Immature natural killer cell (primary cell): ENCODE measurements at regions not wholly inside any gene's neighbourhood (a gene's known extent, or its start where the extent isn't known, plus 50 kb on each side); places are given as distances from the start of the nearest gene placed in this dataset.

Experiments used
- DNase-seq, 3 donors: peaks; one replicate each; pipeline ENCODE4 v3.0.0; 2022; ENCODE audit warnings: mixed read lengths in 1 of 3
- H3K27ac Mint-ChIP-seq, 6 donors: one replicate each; pipeline ENCODE4 v1.8.0; 2020; ENCODE audit warnings: mixed read lengths in 6 of 6, mild to moderate bottlenecking in 5 of 6, inconsistent platforms in 4 of 6, moderate library complexity in 3 of 6
- H3K27me3 Mint-ChIP-seq, 3 donors: one replicate each; pipeline ENCODE4 v1.8.0; 2020 to 2021; ENCODE audit warnings: low read depth in 3 of 3, mild to moderate bottlenecking in 3 of 3, mixed read lengths in 3 of 3, moderate library complexity in 3 of 3, inconsistent platforms in 1 of 3
- H3K36me3 Mint-ChIP-seq, 3 donors: one replicate each; pipeline ENCODE4 v1.8.0; 2020; ENCODE audit warnings: mixed read lengths in 3 of 3, inconsistent platforms in 2 of 3, mild to moderate bottlenecking in 2 of 3
- H3K4me1 Mint-ChIP-seq, 2 donors: one replicate each; pipeline ENCODE4 v1.8.0; 2020; ENCODE audit warnings: inconsistent platforms in 2 of 2, mild to moderate bottlenecking in 2 of 2, mixed read lengths in 2 of 2, moderate library complexity in 1 of 2
- H3K4me3 Mint-ChIP-seq, 5 donors: one replicate each; pipeline ENCODE4 v1.8.0; 2020; ENCODE audit warnings: mild to moderate bottlenecking in 5 of 5, mixed read lengths in 5 of 5, inconsistent platforms in 3 of 5, moderate library complexity in 3 of 5
- H3K9me3 Mint-ChIP-seq, 6 donors: one replicate each; pipeline ENCODE4 v1.8.0; 2020; ENCODE audit warnings: mild to moderate bottlenecking in 6 of 6, mixed read lengths in 6 of 6, inconsistent platforms in 4 of 6, moderate library complexity in 3 of 6

- H3K4me1 Mint-ChIP-seq: no peaks in the 10 kb centered on the region
- no peaks in the 10 kb centered on the region for H3K27me3 Mint-ChIP-seq
- H3K27ac Mint-ChIP-seq: no peak overlapping the region
- H3K4me3 Mint-ChIP-seq: no peak overlapping the region
- DNase-seq: no peak
- H3K9me3 Mint-ChIP-seq: peaks cover 0 to 2% (median 0%) of the 10 kb centered on the region in 6 donors
- H3K36me3 Mint-ChIP-seq: no peaks in the 10 kb centered on the region
These were observed 301.8 kb downstream of the HNRNPD start for GRCh38 chr4:82071951-82072350.

DNA sequence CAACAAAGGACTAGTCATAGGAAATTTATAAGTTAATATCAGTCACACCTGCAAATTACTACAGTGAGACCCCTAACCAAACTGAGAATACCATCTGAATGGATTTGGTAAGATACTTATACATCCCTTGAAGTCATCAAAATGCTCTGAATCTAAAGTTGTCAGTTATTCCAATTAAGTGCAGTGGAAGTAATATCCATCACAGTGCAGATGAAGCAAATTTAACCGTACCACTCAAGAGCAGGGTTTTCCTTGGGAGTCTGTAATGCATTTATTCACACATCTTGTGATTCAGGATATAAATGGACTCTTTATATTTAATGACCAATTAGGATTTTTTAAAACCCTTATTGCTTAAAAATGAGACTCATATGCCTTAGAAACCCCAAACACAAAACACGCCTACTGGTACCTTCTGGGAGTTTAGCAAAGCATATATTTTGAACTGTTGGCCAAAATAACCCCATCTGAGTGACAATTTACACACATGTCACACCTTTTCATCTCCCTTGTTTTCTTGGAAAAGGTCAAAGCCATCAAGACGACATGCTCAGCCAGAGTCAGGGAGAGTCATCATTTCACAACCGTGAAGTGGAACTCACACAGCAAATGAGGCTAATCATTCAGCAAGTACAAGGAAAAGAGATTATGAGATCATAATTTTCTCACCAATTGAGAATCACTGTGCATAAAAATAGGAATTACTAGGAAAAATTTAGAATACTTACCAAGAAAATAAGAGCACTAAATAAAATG is 303.7 kb downstream of the HNRNPD start:
- DNase-seq: no peak
- H3K27ac Mint-ChIP-seq: no peak overlapping the region
- H3K36me3 Mint-ChIP-seq: no peaks in the 10 kb centered on the region

DNA sequence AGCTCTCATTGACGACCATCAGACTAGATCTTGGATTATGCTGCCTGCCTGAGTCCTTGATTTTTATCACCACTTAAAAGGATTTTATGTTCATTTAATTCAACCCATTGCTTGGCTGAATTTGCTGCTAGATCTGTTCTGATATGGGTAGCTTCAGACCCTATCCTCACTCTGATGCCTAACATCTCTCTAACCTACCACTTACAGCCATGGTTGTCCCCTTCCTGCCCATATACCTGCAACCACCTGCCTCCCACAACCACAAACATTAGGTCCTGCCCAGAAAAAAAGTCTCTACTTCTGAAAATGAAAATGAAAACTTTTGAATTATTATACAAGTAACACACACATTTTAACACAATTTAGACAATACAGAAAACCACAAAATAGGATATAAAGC is 310.8 kb downstream of the HNRNPD start:
- no peak for DNase-seq
- no peak overlapping the region for H3K27ac Mint-ChIP-seq
- H3K4me3 Mint-ChIP-seq: no peak overlapping the region
- no peaks in the 10 kb centered on the region for H3K36me3 Mint-ChIP-seq
- peaks cover 0 to 4% (median 2%) of the 10 kb centered on the region in 3 donors for H3K27me3 Mint-ChIP-seq
- H3K4me1 Mint-ChIP-seq: no peaks in the 10 kb centered on the region
- no peaks in the 10 kb centered on the region for H3K9me3 Mint-ChIP-seq

More for the DNA sequence above, 303.7 kb downstream of the HNRNPD start:
- Mint-ChIP-seq H3K4me3 (no peak overlapping the region), H3K9me3 (peaks cover 0 to 2% (median 0%) of the 10 kb centered on the region in 6 donors), H3K27me3 (peaks cover 0 to 4% (median 0%) of the 10 kb centered on the region in 3 donors), H3K4me1 (no peaks in the 10 kb centered on the region)

DNA sequence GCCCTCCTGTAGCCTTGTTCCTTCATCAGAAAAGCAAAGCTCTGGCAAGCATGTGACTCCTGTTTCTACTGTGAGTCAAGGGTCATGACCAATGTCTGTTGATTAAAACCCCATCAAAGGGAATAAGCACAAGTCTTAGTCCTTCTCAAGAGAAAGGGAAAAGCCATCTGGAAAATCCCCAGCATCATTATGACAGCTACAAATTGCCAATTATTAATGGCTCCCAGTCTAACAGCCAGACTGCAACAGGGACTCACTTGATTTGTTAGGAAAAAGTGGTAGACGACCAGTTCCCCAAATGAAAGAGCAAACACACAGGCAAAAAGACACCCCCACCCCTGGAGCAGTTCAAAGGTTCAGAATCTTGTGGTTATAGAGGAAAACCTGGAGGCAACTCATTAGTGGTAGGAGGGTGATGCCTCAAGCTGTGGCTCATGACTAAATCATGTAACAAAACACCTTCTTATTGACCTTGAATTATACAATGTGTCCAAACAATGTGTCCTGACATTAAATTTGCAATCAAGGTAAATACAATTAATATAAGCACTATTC is 315.7 kb downstream of the HNRNPD start:
- no peak overlapping the region for H3K27ac Mint-ChIP-seq
- no peaks in the 10 kb centered on the region for H3K4me1 Mint-ChIP-seq
- DNase-seq: no peak
- H3K4me3 Mint-ChIP-seq: no peak overlapping the region
- H3K36me3 Mint-ChIP-seq: no peaks in the 10 kb centered on the region
- H3K9me3 Mint-ChIP-seq: peaks cover 0 to 2% (median 0%) of the 10 kb centered on the region in 6 donors
- peaks cover 0 to 7% (median 5%) of the 10 kb centered on the region in 3 donors for H3K27me3 Mint-ChIP-seq

DNA sequence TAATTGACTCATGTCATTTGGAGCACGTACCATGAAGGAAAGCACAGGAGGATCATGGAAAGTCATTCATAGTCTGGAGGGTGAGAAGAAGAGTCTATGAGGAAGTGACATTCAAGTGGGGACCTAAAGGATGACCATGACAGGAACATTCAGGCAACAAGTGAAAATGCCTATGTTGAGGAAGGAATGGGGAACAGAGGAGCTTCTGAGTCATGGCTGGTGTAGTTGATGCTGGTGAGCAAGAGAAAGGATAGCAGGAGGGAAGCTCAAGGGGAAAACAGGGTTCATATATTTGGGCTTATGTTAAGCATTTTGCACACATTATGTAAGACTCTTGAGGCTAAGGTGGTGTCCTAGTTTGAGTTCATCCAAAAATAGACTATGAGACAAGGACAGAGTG is 318.6 kb downstream of the HNRNPD start:
- peaks cover 0 to 12% (median 5%) of the 10 kb centered on the region in 3 donors for H3K27me3 Mint-ChIP-seq
- no peak overlapping the region for H3K4me3 Mint-ChIP-seq
- H3K27ac Mint-ChIP-seq: no peak overlapping the region
- peaks cover 0 to 2% (median 0%) of the 10 kb centered on the region in 6 donors for H3K9me3 Mint-ChIP-seq
- no peaks in the 10 kb centered on the region for H3K4me1 Mint-ChIP-seq
- H3K36me3 Mint-ChIP-seq: no peaks in the 10 kb centered on the region
- no peak for DNase-seq

DNA sequence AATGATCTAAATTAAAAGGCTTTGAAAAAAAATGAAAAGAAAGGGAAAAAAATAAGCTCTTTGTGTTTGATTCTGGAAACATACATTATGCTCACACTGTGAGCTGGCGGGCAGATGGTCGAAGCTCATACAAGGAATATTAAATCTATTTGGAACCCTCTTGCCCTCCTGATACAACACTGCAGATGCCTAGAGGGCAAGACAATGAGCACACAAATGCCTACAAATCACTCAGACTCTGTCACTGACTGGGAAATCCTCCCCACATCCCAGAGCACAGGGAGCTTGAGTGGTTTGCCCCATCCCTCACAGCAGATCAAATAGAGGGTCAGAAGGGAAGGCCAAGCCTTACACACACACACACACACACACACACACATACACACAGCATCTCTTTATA is 320.4 kb downstream of the HNRNPD start:
- peaks cover 0 to 4% (median 0%) of the 10 kb centered on the region in 6 donors for H3K9me3 Mint-ChIP-seq
- no peak for DNase-seq
- no peaks in the 10 kb centered on the region for H3K36me3 Mint-ChIP-seq
- H3K4me1 Mint-ChIP-seq: no peaks in the 10 kb centered on the region
- H3K27me3 Mint-ChIP-seq: peaks cover 0 to 12% (median 5%) of the 10 kb centered on the region in 3 donors
- no peak overlapping the region for H3K4me3 Mint-ChIP-seq
- H3K27ac Mint-ChIP-seq: no peak overlapping the region

- H3K36me3 Mint-ChIP-seq: peaks cover 0 to 1% (median 0%) of the 10 kb centered on the region in 3 donors
- DNase-seq: no peak
- no peak overlapping the region for H3K27ac Mint-ChIP-seq
- H3K27me3 Mint-ChIP-seq: peaks cover 4 to 7% (median 5%) of the 10 kb centered on the region in 3 donors
- no peaks in the 10 kb centered on the region for H3K4me1 Mint-ChIP-seq
- no peak overlapping the region for H3K4me3 Mint-ChIP-seq
- H3K9me3 Mint-ChIP-seq: peaks cover 0 to 10% (median 0%) of the 10 kb centered on the region in 6 donors
These were observed 323.0 kb downstream of the HNRNPD start for GRCh38 chr4:82050796-82051195.

GRCh38 chr4:82049294-82049693 is 324.5 kb downstream of the HNRNPD start:
- peaks cover 4 to 11% (median 7%) of the 10 kb centered on the region in 3 donors for H3K27me3 Mint-ChIP-seq

GRCh38 chr4:82047731-82048130 is 326.1 kb downstream of the HNRNPD start:
- peaks cover 0 to 3% (median 0%) of the 10 kb centered on the region in 3 donors for H3K36me3 Mint-ChIP-seq
- no peak overlapping the region for H3K4me3 Mint-ChIP-seq
- H3K27ac Mint-ChIP-seq: no peak overlapping the region
- peaks cover 9 to 17% (median 16%) of the 10 kb centered on the region in 3 donors for H3K27me3 Mint-ChIP-seq
- H3K4me1 Mint-ChIP-seq: no peaks in the 10 kb centered on the region
- H3K9me3 Mint-ChIP-seq: peaks cover 0 to 18% (median 0%) of the 10 kb centered on the region in 6 donors
- DNase-seq: no peak

More at GRCh38 chr4:82049294-82049693, 324.5 kb downstream of the HNRNPD start:
- Mint-ChIP-seq H3K4me3 (no peak overlapping the region), H3K4me1 (no peaks in the 10 kb centered on the region), H3K27ac (no peak overlapping the region), H3K9me3 (peaks cover 0 to 18% (median 0%) of the 10 kb centered on the region in 6 donors), H3K36me3 (peaks cover 0 to 3% (median 0%) of the 10 kb centered on the region in 3 donors)
- DNase-seq: no peak

- peaks cover 0 to 18% (median 0%) of the 10 kb centered on the region in 6 donors for H3K9me3 Mint-ChIP-seq
- no peak for DNase-seq
- H3K27me3 Mint-ChIP-seq: peaks cover 9 to 23% (median 17%) of the 10 kb centered on the region in 3 donors
- no peak overlapping the region for H3K4me3 Mint-ChIP-seq
- H3K27ac Mint-ChIP-seq: no peak overlapping the region
- H3K4me1 Mint-ChIP-seq: no peaks in the 10 kb centered on the region
- peaks cover 0 to 3% (median 0%) of the 10 kb centered on the region in 3 donors for H3K36me3 Mint-ChIP-seq
These were observed 327.0 kb downstream of the HNRNPD start for GRCh38 chr4:82046796-82047195.

DNA sequence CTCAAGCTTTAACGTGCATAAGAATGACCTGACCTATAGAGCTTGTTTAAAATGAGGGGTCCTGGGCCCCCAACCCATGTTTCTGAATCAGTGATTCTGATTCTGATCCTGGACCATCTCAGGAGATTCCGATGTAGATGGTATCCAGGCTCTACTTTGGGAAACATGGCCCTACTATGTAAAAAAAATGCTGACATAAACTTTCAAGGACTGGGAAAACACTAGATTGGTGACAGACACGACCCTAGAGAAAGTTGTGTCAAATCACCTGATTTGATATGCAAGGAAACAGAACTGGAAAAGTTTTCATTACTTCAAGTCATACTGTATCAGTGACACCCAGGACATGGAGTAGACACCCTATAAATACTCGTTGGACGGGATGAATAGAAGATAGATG is 328.5 kb downstream of the HNRNPD start:
- Mint-ChIP-seq H3K9me3 (peaks cover 0 to 18% (median 0%) of the 10 kb centered on the region in 6 donors), H3K27me3 (peaks cover 9 to 23% (median 13%) of the 10 kb centered on the region in 3 donors), H3K4me1 (no peaks in the 10 kb centered on the region), H3K27ac (no peak overlapping the region), H3K36me3 (peaks cover 0 to 3% (median 0%) of the 10 kb centered on the region in 3 donors), H3K4me3 (no peak overlapping the region)
- no peak for DNase-seq

GRCh38 chr4:82044141-82044993 is 329.4 kb downstream of the HNRNPD start:
- Mint-ChIP-seq H3K27ac (no peak overlapping the region), H3K4me1 (no peaks in the 10 kb centered on the region), H3K9me3 (peaks cover 0 to 18% (median 0%) of the 10 kb centered on the region in 6 donors), H3K27me3 (peaks cover 9 to 23% (median 16%) of the 10 kb centered on the region in 3 donors), H3K36me3 (peaks cover 0 to 3% (median 0%) of the 10 kb centered on the region in 3 donors), H3K4me3 (no peak overlapping the region)
- DNase-seq: no peak

GRCh38 chr4:82043809-82044137 is 330.0 kb downstream of the HNRNPD start:
- Mint-ChIP-seq H3K4me3 (no peak overlapping the region), H3K9me3 (peaks cover 0 to 18% (median under 1%) of the 10 kb centered on the region in 6 donors), H3K27ac (no peak overlapping the region), H3K4me1 (no peaks in the 10 kb centered on the region), H3K36me3 (peaks cover 0 to 3% (median 0%) of the 10 kb centered on the region in 3 donors), H3K27me3 (peaks cover 9 to 23% (median 16%) of the 10 kb centered on the region in 3 donors)
- no peak for DNase-seq
